DOHH2 (cell line): ENCODE measurements at regions not wholly inside any gene's neighbourhood (a gene's known extent, or its start where the extent isn't known, plus 50 kb on each side); places are given as distances from the start of the nearest gene placed in this dataset.

Experiments used
- EZH2phosphoT487 ChIP-seq: fragments of 200-600 bp; sonication (generic); IDR thresholded peaks from 2 replicates; pipeline ENCODE4 v1.6.1; 2017; ENCODE audit warnings: borderline replicate concordance, mild to moderate bottlenecking, antibody characterized with exemption, low read length, moderate library complexity, mixed read lengths
- TF ChIP-seq, protein P1 (sequence below): fragments of 200-600 bp; sonication (generic); IDR thresholded peaks from one replicate; pipeline ENCODE4 v1.5.1; 2014; ENCODE audit warnings: antibody characterized with exemption, mild to moderate bottlenecking, low read depth, low read length; ENCODE audit not compliant: poor library complexity, severe bottlenecking

DNA sequence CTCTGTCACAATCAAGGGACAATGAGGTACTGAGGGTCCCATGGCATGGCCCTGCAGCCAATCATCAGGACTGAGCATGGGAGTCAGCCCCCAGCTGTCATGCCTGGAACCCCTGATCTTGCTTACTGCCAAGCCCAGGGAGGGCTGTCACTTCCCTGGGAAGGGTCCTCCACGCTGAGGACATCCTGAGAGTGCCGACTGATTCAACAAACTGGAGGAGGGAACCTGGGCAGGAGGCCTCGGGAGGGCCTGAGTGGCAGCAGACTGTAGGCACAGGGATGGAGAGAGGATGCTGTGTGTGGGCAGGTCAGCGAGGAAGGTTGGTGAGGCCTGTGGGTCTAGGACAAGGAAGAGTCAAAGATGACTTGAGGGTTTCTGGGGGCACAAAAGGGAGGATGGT lies 154.3 kb downstream of the ZNF248 start:
- TF ChIP-seq, protein P1, sequence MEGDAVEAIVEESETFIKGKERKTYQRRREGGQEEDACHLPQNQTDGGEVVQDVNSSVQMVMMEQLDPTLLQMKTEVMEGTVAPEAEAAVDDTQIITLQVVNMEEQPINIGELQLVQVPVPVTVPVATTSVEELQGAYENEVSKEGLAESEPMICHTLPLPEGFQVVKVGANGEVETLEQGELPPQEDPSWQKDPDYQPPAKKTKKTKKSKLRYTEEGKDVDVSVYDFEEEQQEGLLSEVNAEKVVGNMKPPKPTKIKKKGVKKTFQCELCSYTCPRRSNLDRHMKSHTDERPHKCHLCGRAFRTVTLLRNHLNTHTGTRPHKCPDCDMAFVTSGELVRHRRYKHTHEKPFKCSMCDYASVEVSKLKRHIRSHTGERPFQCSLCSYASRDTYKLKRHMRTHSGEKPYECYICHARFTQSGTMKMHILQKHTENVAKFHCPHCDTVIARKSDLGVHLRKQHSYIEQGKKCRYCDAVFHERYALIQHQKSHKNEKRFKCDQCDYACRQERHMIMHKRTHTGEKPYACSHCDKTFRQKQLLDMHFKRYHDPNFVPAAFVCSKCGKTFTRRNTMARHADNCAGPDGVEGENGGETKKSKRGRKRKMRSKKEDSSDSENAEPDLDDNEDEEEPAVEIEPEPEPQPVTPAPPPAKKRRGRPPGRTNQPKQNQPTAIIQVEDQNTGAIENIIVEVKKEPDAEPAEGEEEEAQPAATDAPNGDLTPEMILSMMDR, result no peak
- TF ChIP-seq EZH2phosphoT487, result no peak
